Stomach (tissue), 4 donors: ENCODE measurements at regions not wholly inside any gene's neighbourhood (a gene's known extent, or its start where the extent isn't known, plus 50 kb on each side); places are given as distances from the start of the nearest gene placed in this dataset.

ENCODE experiments used
- CTCF ChIP-seq, 7 experiments: fragments of 450-650 bp in 4 of 7; fragments of 200-600 bp in 3 of 7; sonication (generic) in 3 of 7; IDR thresholded peaks; one replicate each; pipeline ENCODE4 v1.5.1; 2016 to 2019; ENCODE audit warnings: antibody characterized with exemption in 7 of 7, control low read depth in 2 of 7, mild to moderate bottlenecking in 1 of 7
- EP300 ChIP-seq: sonication (generic); formaldehyde crosslinking; IDR thresholded peaks from one replicate; pipeline ENCODE4 v1.6.1; 2017; ENCODE audit warnings: antibody characterized with exemption
- POLR2A ChIP-seq, 4 donors: fragments of 450-650 bp; IDR thresholded peaks; one replicate each; pipeline ENCODE4 v1.6.1; 2016; ENCODE audit warnings: antibody characterized with exemption in 4 of 4, control low read depth in 2 of 4, mild to moderate bottlenecking in 1 of 4, moderate library complexity in 1 of 4

GRCh38 chrX:95441836-95442235 lies 1242.8 kb upstream of the DIAPH2 start:
- TF ChIP-seq EP300 (no peak), CTCF (IDR thresholded peaks at IDR 0.05) (no peak), POLR2A (IDR thresholded peaks at IDR 0.05) (no peak)
